OCI-LY7 (cell line): ENCODE measurements at regions not wholly inside any gene's neighbourhood (a gene's known extent, or its start where the extent isn't known, plus 50 kb on each side); places are given as distances from the start of the nearest gene placed in this dataset.

Experiments
- CTCF ChIP-seq: fragments of 200-600 bp; sonication (generic); conservative IDR thresholded peaks from 2 replicates; pipeline ENCODE4 v1.5.1; 2014; ENCODE audit warnings: mild to moderate bottlenecking, antibody characterized with exemption, low read length, moderate library complexity, mixed read lengths
- EZH2phosphoT487 ChIP-seq: fragments of 200-600 bp; sonication (generic); IDR thresholded peaks from 2 replicates; pipeline ENCODE4 v1.6.1; 2018; ENCODE audit warnings: low read depth, borderline replicate concordance, mild to moderate bottlenecking, mixed run types, antibody characterized with exemption, low read length, moderate library complexity, mixed read lengths

GRCh38 chr2:82641598-82642180 is 1817.4 kb downstream of the SUCLG1 start:
- no peak for TF ChIP-seq CTCF
- no peak for TF ChIP-seq EZH2phosphoT487
